T follicular helper cell (primary cell): ENCODE measurements at regions not wholly inside any gene's neighbourhood (a gene's known extent, or its start where the extent isn't known, plus 50 kb on each side); places are given as distances from the start of the nearest gene placed in this dataset.

Experiments
- DNase-seq: peaks from one replicate; pipeline ENCODE4 v3.0.0-alpha.2; 2020; ENCODE audit warnings: low read depth

- DNase-seq: no peak
Measured at GRCh38 chr10:1788401-1788800, 51.1 kb upstream of the ADARB2 start.
